H1 (cell line): ENCODE measurements at regions not wholly inside any gene's neighbourhood (a gene's known extent, or its start where the extent isn't known, plus 50 kb on each side); places are given as distances from the start of the nearest gene placed in this dataset.

Experiments used
- CTCF ChIA-PET: fragments of 300-600 bp; sonication (Branson Sonifier 250); formaldehyde crosslinking; loops from one replicate; lab custom pipeline; 2021; ENCODE audit not compliant: partially characterized antibody; lab: Charles Lee
- POLR2A ChIA-PET: fragments of 300-600 bp; sonication (Branson Sonifier 250); formaldehyde crosslinking; loops from one replicate; lab custom pipeline; 2021; ENCODE audit warnings: inconsistent platforms; ENCODE audit not compliant: partially characterized antibody; lab: Charles Lee
- DNase-seq, 2 experiments: peaks; one replicate each; pipeline versions ENCODE4 v3.0.0 to v3.0.0-alpha.2; 2010 to 2022; ENCODE audit warnings: low spot score in 2 of 2, low read depth in 1 of 2, mixed read lengths in 1 of 2
- FAIRE-seq: peaks from 2 replicates; lab custom pipeline; 2011; peaks lifted over from hg19 to GRCh38; lab: Jason Lieb, UNC
- H2AFZ ChIP-seq: 2 replicates; pipeline ENCODE4 v1.8.1; 2012; ENCODE audit warnings: low read length, inconsistent platforms
- H2AK5ac ChIP-seq: 2 replicates; pipeline ENCODE4 v1.6.1; 2013; ENCODE audit warnings: low read depth, low read length
- H2BK120ac ChIP-seq: replicated peaks from 2 replicates; pipeline ENCODE3; 2013; ENCODE audit warnings: low read depth, low read length, inconsistent platforms
- H2BK12ac ChIP-seq: 2 replicates; pipeline ENCODE4 v1.6.1; 2013; ENCODE audit warnings: low read depth, low read length
- H2BK15ac ChIP-seq: 2 replicates; pipeline ENCODE4 v1.6.1; 2013; ENCODE audit warnings: low read length
- H2BK20ac ChIP-seq: 2 replicates; pipeline ENCODE4 v1.6.1; 2013; ENCODE audit warnings: low read length
- H2BK5ac ChIP-seq: 2 replicates; pipeline ENCODE4 v1.6.1; 2013; ENCODE audit warnings: low read depth, low read length
- H3K14ac ChIP-seq: 2 replicates; pipeline ENCODE4 v1.6.1; 2013; ENCODE audit warnings: inconsistent platforms; ENCODE audit not compliant: insufficient read length
- H3K18ac ChIP-seq: 2 replicates; pipeline ENCODE4 v1.6.1; 2013; ENCODE audit warnings: low read length; ENCODE audit errors: extremely low read depth
- H3K23ac ChIP-seq: 2 replicates; pipeline ENCODE4 v1.6.1; 2013; ENCODE audit warnings: inconsistent platforms; ENCODE audit not compliant: insufficient read length
- H3K23me2 ChIP-seq: 2 replicates; pipeline ENCODE4 v1.6.1; 2013; ENCODE audit warnings: low read depth, low read length
- H3K27ac ChIP-seq: 2 replicates; pipeline ENCODE4 v1.6.1; 2011; ENCODE audit warnings: low read depth, low read length, inconsistent platforms
- H3K27me3 ChIP-seq, 4 experiments: replicated peaks in 1 of 4; 1 replicate in 1 of 4; 2 replicates in 3 of 4; pipeline versions ENCODE4 v1.6.1 to v1.8.1; 2011 to 2013; ENCODE audit warnings: low read length in 3 of 4, mild to moderate bottlenecking in 3 of 4, inconsistent platforms in 2 of 4, mixed read lengths in 2 of 4, moderate library complexity in 1 of 4; ENCODE audit not compliant: control insufficient read depth in 3 of 4, insufficient read depth in 3 of 4; ENCODE audit errors: extremely low read depth in 1 of 4
- H3K36me3 ChIP-seq, 4 experiments: 2 replicates each; pipeline versions ENCODE4 v1.6.1 to v1.8.1; 2011 to 2013; ENCODE audit warnings: mild to moderate bottlenecking in 4 of 4, low read length in 3 of 4, moderate library complexity in 2 of 4, control low read depth in 1 of 4, inconsistent platforms in 1 of 4; ENCODE audit not compliant: insufficient read depth in 4 of 4, control insufficient read depth in 2 of 4
- H3K4ac ChIP-seq: replicated peaks from 2 replicates; pipeline ENCODE3; 2013; ENCODE audit warnings: low read length, low read depth, mixed read lengths, inconsistent platforms; ENCODE audit not compliant: insufficient read length
- H3K4me1 ChIP-seq, 4 experiments: replicated peaks in 1 of 4; 1 replicate in 1 of 4; 2 replicates in 3 of 4; pipeline versions ENCODE4 v1.6.1 to v1.8.1; 2011 to 2013; ENCODE audit warnings: low read length in 3 of 4, inconsistent platforms in 2 of 4, mixed read lengths in 1 of 4; ENCODE audit not compliant: insufficient read depth in 4 of 4, control insufficient read depth in 3 of 4
- H3K4me2 ChIP-seq, 2 experiments: 2 replicates each; pipeline versions ENCODE4 v1.6.1 to v1.8.1; 2011 to 2013; ENCODE audit warnings: low read depth in 2 of 2, low read length in 2 of 2, control low read depth in 1 of 2, inconsistent platforms in 1 of 2, mild to moderate bottlenecking in 1 of 2; ENCODE audit not compliant: insufficient read depth in 1 of 2
- H3K4me3 ChIP-seq, 4 experiments: fragments of 200-600, 300-600 bp in 1 of 4; sonication (generic), shearing (Covaris generic), sonication (Bioruptor Twin) in 1 of 4; 2 replicates each; pipeline versions ENCODE4 v1.5.1 to v1.8.1; 2011 to 2016; ENCODE audit warnings: low read length in 4 of 4, low read depth in 3 of 4, control low read depth in 2 of 4, inconsistent platforms in 2 of 4, mild to moderate bottlenecking in 2 of 4, mixed read lengths in 1 of 4, moderate library complexity in 1 of 4; ENCODE audit not compliant: insufficient read depth in 2 of 4; ENCODE audit errors: extremely low read depth in 1 of 4
- H3K56ac ChIP-seq: replicated peaks from 2 replicates; pipeline ENCODE3; 2013; ENCODE audit warnings: low read depth, mild to moderate bottlenecking, mixed read lengths, low read length, inconsistent platforms; ENCODE audit not compliant: insufficient read length
- H3K79me1 ChIP-seq: 2 replicates; pipeline ENCODE4 v1.6.1; 2013; ENCODE audit warnings: low read depth, low read length, control low read depth
- H3K79me2 ChIP-seq, 2 experiments: 2 replicates each; pipeline versions ENCODE4 v1.6.1 to v1.8.1; 2012 to 2013; ENCODE audit warnings: low read length in 2 of 2, mild to moderate bottlenecking in 2 of 2, inconsistent platforms in 1 of 2; ENCODE audit not compliant: insufficient read depth in 2 of 2, control insufficient read depth in 1 of 2
- H3K9ac ChIP-seq, 4 experiments: replicated peaks in 1 of 4; 1 replicate in 1 of 4; 2 replicates in 3 of 4; pipeline versions ENCODE4 v1.6.1 to v1.8.1; 2011 to 2013; ENCODE audit warnings: low read depth in 3 of 4, low read length in 3 of 4, control low read depth in 2 of 4, mild to moderate bottlenecking in 2 of 4, moderate library complexity in 2 of 4, inconsistent platforms in 1 of 4; ENCODE audit errors: extremely low read depth in 1 of 4
- H3K9me3 ChIP-seq, 2 experiments: 2 replicates each; pipeline versions ENCODE4 v1.6.1 to v1.8.1; 2012 to 2013; ENCODE audit warnings: mild to moderate bottlenecking in 2 of 2, moderate library complexity in 2 of 2, control low read depth in 1 of 2, inconsistent platforms in 1 of 2, low read depth in 1 of 2, low read length in 1 of 2, mixed read lengths in 1 of 2; ENCODE audit not compliant: insufficient read depth in 2 of 2
- H4K20me1 ChIP-seq, 2 experiments: replicated peaks in 1 of 2; 2 replicates each; pipeline versions ENCODE3 to v1.8.1; 2011 to 2013; ENCODE audit warnings: inconsistent platforms in 2 of 2, low read length in 2 of 2, mild to moderate bottlenecking in 1 of 2; ENCODE audit not compliant: insufficient read depth in 2 of 2, control insufficient read depth in 1 of 2
- H4K5ac ChIP-seq: 2 replicates; pipeline ENCODE4 v1.6.1; 2013; ENCODE audit warnings: low read length, low read depth, mixed read lengths, inconsistent platforms; ENCODE audit not compliant: insufficient read length
- H4K8ac ChIP-seq: 2 replicates; pipeline ENCODE4 v1.8.0; 2013; ENCODE audit warnings: mild to moderate bottlenecking, moderate library complexity, low read length, inconsistent platforms; ENCODE audit not compliant: insufficient read depth; ENCODE audit errors: extremely low read depth
- H4K91ac ChIP-seq: replicated peaks from 2 replicates; pipeline ENCODE3; 2013; ENCODE audit warnings: low read length, mixed read lengths, inconsistent platforms; ENCODE audit not compliant: insufficient read length
- ASH2L ChIP-seq: fragments of 200-600, 300-600 bp; sonication (generic); IDR thresholded peaks from one replicate; pipeline ENCODE4 v1.7.1; 2017; ENCODE audit warnings: low read length
- BACH1 ChIP-seq: IDR thresholded peaks from 2 replicates; pipeline ENCODE4 v1.6.1; 2012; ENCODE audit warnings: low read length, improper control_type of control experiment
- BCL11A ChIP-seq, 2 experiments: IDR thresholded peaks; one replicate each; pipeline ENCODE4 v1.6.1; 2011; ENCODE audit warnings: low read depth in 2 of 2, low read length in 2 of 2, mild to moderate bottlenecking in 2 of 2
- NRF1 ChIP-seq: IDR thresholded peaks from 2 replicates; pipeline ENCODE4 v1.6.1; 2011; ENCODE audit warnings: mild to moderate bottlenecking, low read depth, low read length, improper control_type of control experiment
- POLR2AphosphoS5 ChIP-seq: IDR thresholded peaks from 2 replicates; pipeline ENCODE4 v1.6.1; 2011; ENCODE audit warnings: low read depth, low read length
- SIN3A ChIP-seq, 2 experiments: IDR thresholded peaks in 1 of 2; conservative IDR thresholded peaks in 1 of 2; 2 replicates each; pipeline ENCODE4 v1.6.1; 2011 to 2012; ENCODE audit warnings: low read length in 2 of 2, improper control_type of control experiment in 1 of 2, low read depth in 1 of 2, mild to moderate bottlenecking in 1 of 2
- SP4 ChIP-seq: IDR thresholded peaks from 2 replicates; pipeline ENCODE4 v1.6.1; 2012; ENCODE audit warnings: low read length, inconsistent platforms
- SUZ12 ChIP-seq: fragments of 200-600 bp; sonication (generic); IDR thresholded peaks from 2 replicates; pipeline ENCODE4 v1.6.1; 2012; ENCODE audit warnings: mild to moderate bottlenecking, inconsistent platforms, low read length, moderate library complexity, mixed read lengths
- TAF7 ChIP-seq: optimal IDR thresholded peaks from 2 replicates; pipeline ENCODE3; 2011; ENCODE audit warnings: low read depth, mild to moderate bottlenecking, inconsistent platforms, low read length, moderate library complexity, borderline replicate concordance
- ZNF274 ChIP-seq: IDR thresholded peaks from 2 replicates; pipeline ENCODE4 v1.7.0; 2012; ENCODE audit warnings: low read length, borderline replicate concordance; ENCODE audit errors: extremely low read depth
- WGBS, 2 experiments: shearing (Covaris generic) in 1 of 2; methylation state at CpG; one replicate each; pipeline versions ENCODE4 v1.1.6 to v1.1.7; 2013 to 2015; ENCODE audit warnings: low lambda C conversion rate in 2 of 2, mixed read lengths in 2 of 2, inconsistent platforms in 1 of 2, low coverage in 1 of 2, missing lambda C conversion rate in 1 of 2; ENCODE audit not compliant: insufficient replicate concordance in 2 of 2, insufficient coverage in 1 of 2, insufficient read length in 1 of 2; ENCODE audit errors: extremely low coverage in 1 of 2, missing lambda C conversion rate in 1 of 2; 5-methylcytosine and 5-hydroxymethylcytosine counted together
- TF ChIP-seq, protein P1 (sequence below): IDR thresholded peaks from 2 replicates; pipeline ENCODE4 v1.6.1; 2012; ENCODE audit warnings: low read length, inconsistent platforms

DNA sequence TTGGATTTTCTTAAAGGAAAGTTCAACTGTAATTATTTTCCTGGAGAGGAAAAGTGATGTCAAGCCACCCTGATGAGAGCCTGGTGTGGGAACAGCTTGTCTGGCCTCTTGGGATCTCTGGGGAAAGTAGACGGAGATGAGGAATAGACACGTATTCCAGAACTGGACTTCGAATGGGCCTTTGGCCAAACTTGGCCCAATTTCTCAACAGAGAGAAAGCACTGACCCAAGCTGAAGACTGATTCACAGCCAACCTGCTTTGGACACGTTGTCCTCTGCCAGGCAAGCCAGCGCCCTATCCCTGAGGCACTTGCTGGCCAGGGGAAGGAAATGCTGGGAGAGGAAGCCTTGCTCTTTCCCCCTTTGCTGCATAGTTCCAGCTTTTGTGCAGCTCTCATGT, 70.8 kb upstream of the CTAGE1 start:
- H4K5ac ChIP-seq, result no peak overlapping the region
- no peak overlapping the region for H3K56ac ChIP-seq
- no peak overlapping the region for H3K18ac ChIP-seq
- no peak overlapping the region for H3K4ac ChIP-seq
- H2BK15ac ChIP-seq, result no peak overlapping the region
- no peak overlapping the region for H2AK5ac ChIP-seq
- no peak overlapping the region for H3K27ac ChIP-seq
- H4K8ac ChIP-seq, result no peak overlapping the region
- 94% methylated on average over 5 of the region's 5 CpGs; no CpG with 5 or more reads in 1 of the 2 experiments for WGBS, 2 experiments
- no peak overlapping the region for H3K23ac ChIP-seq
- H2BK12ac ChIP-seq, result no peak overlapping the region
- H3K4me1 ChIP-seq, result no peaks in the 10 kb centered on the region
- TF ChIP-seq ZNF274 (no peak), TAF7 (no peak), NRF1 (no peak), POLR2AphosphoS5 (no peak), BCL11A (IDR thresholded peaks at IDR 0.05; ENCODE audit: low read depth in 2 of 2, low read length in 2 of 2) (no peak), BACH1 (no peak), SP4 (no peak), SIN3A (conservative IDR thresholded peaks at IDR 0.05 in 1 of 2, IDR thresholded peaks at IDR 0.05 in 1 of 2; ENCODE audit: low read depth in 1 of 2, low read length in 2 of 2) (no peak), ASH2L (no peak), SUZ12 (no peak)
- TF ChIP-seq, protein P1, sequence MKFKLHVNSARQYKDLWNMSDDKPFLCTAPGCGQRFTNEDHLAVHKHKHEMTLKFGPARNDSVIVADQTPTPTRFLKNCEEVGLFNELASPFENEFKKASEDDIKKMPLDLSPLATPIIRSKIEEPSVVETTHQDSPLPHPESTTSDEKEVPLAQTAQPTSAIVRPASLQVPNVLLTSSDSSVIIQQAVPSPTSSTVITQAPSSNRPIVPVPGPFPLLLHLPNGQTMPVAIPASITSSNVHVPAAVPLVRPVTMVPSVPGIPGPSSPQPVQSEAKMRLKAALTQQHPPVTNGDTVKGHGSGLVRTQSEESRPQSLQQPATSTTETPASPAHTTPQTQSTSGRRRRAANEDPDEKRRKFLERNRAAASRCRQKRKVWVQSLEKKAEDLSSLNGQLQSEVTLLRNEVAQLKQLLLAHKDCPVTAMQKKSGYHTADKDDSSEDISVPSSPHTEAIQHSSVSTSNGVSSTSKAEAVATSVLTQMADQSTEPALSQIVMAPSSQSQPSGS, result no peak
- H2AFZ ChIP-seq, result no peak overlapping the region
- H3K9ac ChIP-seq, result no peak overlapping the region
- FAIRE-seq (no peak), DNase-seq (no peak)
- no peaks in the 10 kb centered on the region for H3K79me2 ChIP-seq
- H3K4me3 ChIP-seq, result no peak overlapping the region
- no peak overlapping the region for H4K91ac ChIP-seq
- CTCF ChIA-PET, result no interaction called here
- no peaks in the 10 kb centered on the region for H4K20me1 ChIP-seq
- no peaks in the 10 kb centered on the region for H3K9me3 ChIP-seq
- H3K79me1 ChIP-seq, result no peaks in the 10 kb centered on the region
- no peak overlapping the region for H2BK20ac ChIP-seq
- H3K27me3 ChIP-seq, result no peaks in the 10 kb centered on the region
- POLR2A ChIA-PET, result no interaction called here
- H3K23me2 ChIP-seq, result no peaks in the 10 kb centered on the region
- H3K36me3 ChIP-seq, result no peaks in the 10 kb centered on the region
- no peak overlapping the region for H3K4me2 ChIP-seq
- no peak overlapping the region for H3K14ac ChIP-seq
- no peak overlapping the region for H2BK5ac ChIP-seq
- no peak overlapping the region for H2BK120ac ChIP-seq
